GM12891 (cell line): ENCODE measurements at regions not wholly inside any gene's neighbourhood (a gene's known extent, or its start where the extent isn't known, plus 50 kb on each side); places are given as distances from the start of the nearest gene placed in this dataset.
"Not testable (repeated sequence)": the region's sequence is repeated elsewhere in the genome, so short reads cannot be mapped to it uniquely, and the experiment has no call there.

Source experiments
- DNase-seq: peaks from one replicate; pipeline ENCODE4 v3.0.0; 2011; ENCODE audit warnings: low spot score; ENCODE audit not compliant: insufficient read length
- FAIRE-seq: peaks from 2 replicates; lab custom pipeline; 2011; peaks lifted over from hg19 to GRCh38; lab: Jason Lieb, UNC
- PAX5 ChIP-seq: IDR thresholded peaks from 2 replicates; pipeline ENCODE4 v1.6.1; 2011; ENCODE audit warnings: low read length, moderate library complexity, mild to moderate bottlenecking; ENCODE audit not compliant: insufficient read depth, severe bottlenecking
- POLR2A ChIP-seq: IDR thresholded peaks from 2 replicates; pipeline ENCODE4 v1.6.1; 2011; ENCODE audit warnings: low read depth, low read length, control low read depth
- POLR2AphosphoS5 ChIP-seq: IDR thresholded peaks from 2 replicates; pipeline ENCODE4 v1.6.1; 2011; ENCODE audit warnings: low read depth, low read length, control low read depth
- POU2F2 ChIP-seq: IDR thresholded peaks from 2 replicates; pipeline ENCODE4 v1.6.1; 2011; ENCODE audit warnings: low read depth, mild to moderate bottlenecking, control low read depth, low read length, moderate library complexity
- SPI1 ChIP-seq: IDR thresholded peaks from 2 replicates; pipeline ENCODE4 v1.6.1; 2011; ENCODE audit warnings: low read depth, low read length, control low read depth
- TAF1 ChIP-seq: IDR thresholded peaks from 2 replicates; pipeline ENCODE4 v1.6.1; 2011; ENCODE audit warnings: low read depth, low read length, control low read depth

DNA sequence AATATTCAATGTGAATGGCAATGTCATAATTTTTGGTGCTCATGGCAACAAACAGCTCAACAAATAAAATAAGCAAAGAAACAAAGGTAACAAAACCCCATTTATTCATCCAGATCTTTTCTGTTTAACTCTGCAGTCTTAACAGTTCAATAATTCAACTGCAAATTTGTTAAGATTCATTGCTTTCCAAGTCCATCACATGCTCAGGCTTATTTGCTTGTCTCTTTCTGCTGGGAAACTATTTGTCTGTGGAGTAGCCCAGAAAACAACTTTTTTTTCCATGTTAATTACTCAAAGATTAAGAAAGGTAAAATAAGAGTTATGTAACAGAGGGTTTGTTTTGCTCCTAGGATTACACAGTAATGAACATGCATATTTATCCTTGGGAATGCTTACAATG is 92.6 kb upstream of the PNPT1 start:
- FAIRE-seq: no peak
- no peak for DNase-seq
- TF ChIP-seq SPI1 (no peak), POLR2AphosphoS5 (no peak), PAX5 (no peak), TAF1 (no peak), POU2F2 (no peak), POLR2A (no peak)

DNA sequence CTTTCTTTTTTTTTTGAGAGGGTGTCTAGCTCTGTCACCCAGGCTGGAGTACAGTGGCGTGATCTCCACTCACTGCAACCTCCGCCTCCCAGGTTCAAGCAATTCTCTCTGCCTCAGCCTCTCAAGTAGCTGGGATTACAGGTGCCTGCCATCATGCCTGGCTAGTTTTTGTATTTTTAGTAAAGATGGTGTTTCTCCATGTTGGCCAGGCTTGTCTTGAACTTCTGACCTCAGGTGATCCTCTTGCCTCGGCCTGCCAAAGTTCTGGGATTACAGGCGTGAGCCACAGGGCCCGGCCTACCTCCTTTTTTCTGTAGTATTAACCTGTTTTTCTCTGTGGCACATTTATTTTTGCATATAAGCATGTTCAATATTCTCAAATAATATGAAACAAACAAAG is 90.1 kb upstream of the PNPT1 start:
- DNase-seq, FAIRE-seq: not testable (repeated sequence)

DNA sequence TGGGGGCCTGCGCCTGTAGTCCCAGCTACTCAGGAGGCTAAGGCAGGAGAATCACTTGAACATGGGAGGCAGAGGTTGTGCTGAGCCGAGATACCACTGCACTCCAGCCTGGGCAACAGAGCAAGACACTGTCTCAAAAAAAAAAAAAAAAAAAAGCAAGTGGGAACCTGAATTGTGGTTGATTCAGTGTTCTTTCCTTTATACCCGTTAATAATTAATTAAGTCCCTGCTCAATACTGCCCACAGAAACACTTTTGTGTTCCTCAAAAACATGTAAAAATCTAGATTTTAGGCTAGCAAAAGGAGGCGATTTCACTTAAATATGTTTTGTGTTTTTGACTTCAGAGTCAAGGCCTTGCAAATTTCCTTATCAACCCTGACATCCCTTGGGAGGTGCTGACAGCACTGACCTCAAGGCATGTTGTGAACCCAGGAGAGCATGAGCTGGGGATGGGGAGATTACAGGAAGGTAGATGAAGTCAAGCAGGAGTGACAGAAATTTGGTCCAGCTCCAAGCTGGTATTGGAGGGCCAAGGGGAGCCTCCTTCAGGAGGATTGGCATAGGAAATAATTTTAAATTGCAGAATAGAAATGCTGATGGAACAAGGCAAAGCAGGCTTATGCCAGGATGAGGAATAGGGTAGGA is 89.0 kb upstream of the PNPT1 start:
- TF ChIP-seq SPI1 (no peak), POLR2A (no peak), PAX5 (no peak)
- DNase-seq: no peak
- FAIRE-seq: no peak

DNA sequence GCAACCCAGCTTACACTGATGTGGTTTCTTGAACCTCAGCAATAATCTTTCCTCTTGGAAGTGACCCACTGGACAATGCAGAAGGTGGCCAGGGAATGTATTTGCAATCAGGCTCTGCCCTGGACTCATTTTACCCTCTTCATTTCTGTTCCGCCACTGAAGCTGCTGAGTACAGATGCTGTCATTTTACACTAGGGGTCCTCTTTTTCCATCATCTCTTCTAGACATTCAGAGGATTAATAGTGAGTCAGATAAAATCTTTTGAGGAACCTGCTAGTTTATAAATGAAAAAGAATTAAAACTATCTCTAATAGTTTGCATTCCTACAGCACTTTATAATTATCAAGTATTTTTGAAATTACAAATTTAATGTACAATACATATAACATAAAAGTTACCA is 87.9 kb upstream of the PNPT1 start:
- DNase-seq (no peak), FAIRE-seq (no peak)
- TF ChIP-seq SPI1: no peak
- no peak for TF ChIP-seq TAF1
- TF ChIP-seq POLR2AphosphoS5: no peak

DNA sequence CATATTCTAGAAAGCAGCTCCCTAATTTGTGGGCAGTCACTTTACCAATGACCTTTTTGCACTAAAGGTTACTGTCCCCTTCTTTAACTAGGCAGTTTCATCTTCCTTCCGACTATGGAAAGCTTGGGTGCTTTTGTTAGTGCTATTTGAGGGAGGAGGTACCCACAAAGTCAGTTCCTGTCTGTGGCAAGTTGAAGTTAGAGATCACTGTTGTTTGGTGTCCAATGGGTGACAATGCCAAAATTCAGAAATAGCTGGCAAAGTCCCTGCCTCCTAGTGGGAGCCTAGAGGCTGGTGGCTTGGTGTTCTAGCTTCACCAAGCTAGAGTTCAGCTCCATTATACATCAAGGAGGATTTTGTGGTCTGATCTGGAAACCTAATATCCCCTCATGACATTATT is 87.1 kb upstream of the PNPT1 start:
- TF ChIP-seq POLR2A (no peak), POU2F2 (no peak), SPI1 (no peak), PAX5 (no peak), POLR2AphosphoS5 (no peak), TAF1 (no peak)
- DNase-seq: no peak
- peak; percentile 13 for FAIRE-seq

DNA sequence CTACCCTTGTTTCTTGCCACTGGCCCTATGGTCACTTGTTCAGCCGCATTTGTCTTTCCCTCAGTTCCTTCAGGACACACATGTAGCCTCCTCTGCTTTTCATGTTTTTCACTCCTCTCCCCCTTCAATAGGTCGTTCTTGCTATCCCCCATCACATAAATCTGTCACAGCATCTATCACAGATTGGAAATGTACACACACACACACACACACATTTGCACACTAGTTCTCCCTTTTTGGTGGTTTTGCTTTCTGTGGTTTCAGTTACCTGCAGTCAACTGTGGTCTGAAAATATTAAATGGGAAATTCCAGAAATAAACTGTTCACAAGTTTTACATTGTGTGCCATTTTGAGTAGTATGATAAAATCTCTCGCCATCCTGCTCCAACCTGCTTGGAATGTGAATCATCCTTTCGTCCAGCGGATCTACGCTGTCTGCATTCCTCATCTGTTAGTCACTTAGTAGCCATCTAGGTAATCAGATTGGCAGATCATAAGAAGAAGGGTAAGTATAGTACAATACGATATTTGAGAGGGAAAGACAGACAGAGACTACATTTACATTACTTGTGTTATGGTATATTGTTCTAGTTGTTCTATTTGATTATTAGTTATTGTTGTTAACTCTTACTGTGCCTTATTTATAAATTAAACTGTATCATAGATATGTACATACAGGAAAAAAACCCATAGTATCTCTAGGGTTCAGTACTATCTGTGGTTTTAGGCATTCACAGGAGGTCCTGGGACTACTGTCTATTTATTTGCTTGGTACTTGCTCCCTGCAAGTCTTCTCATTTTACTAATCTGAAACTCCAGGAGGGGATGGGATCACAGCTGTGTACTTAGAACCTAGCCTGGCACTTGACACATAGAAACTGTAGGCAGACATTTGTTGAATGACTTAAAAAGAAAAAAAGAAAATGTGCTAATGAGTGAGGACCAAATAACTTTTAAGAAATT is 86.1 kb upstream of the PNPT1 start:
- TF ChIP-seq POLR2A (no peak), POU2F2 (no peak), PAX5 (no peak), TAF1 (no peak), SPI1 (no peak), POLR2AphosphoS5 (no peak)
- no peak for FAIRE-seq
- no peak for DNase-seq

DNA sequence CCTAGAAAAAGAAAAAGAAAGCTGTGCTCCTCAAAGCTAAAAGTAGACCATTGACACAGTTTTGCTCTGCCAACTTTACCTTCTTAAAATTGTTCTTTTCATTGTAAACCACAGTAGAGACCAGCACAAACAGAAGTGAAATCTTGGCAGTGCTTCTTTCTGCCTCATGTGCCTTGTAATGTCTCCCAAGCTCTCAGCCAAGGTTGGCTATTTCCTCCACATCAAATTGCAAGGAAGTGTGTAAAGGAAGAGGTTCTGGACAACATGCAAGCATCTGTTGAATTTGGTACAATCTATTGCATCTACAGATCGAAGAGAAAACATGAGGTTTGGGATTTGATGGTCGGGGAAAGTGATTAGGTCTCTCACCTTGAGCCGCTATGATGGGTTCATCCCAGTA is 83.3 kb upstream of the PNPT1 start:
- no peak for TF ChIP-seq TAF1
- no peak for TF ChIP-seq POU2F2
- TF ChIP-seq POLR2A: no peak
- no peak for TF ChIP-seq POLR2AphosphoS5
- TF ChIP-seq SPI1: no peak
- no peak for TF ChIP-seq PAX5
- no peak for DNase-seq
- FAIRE-seq: no peak

DNA sequence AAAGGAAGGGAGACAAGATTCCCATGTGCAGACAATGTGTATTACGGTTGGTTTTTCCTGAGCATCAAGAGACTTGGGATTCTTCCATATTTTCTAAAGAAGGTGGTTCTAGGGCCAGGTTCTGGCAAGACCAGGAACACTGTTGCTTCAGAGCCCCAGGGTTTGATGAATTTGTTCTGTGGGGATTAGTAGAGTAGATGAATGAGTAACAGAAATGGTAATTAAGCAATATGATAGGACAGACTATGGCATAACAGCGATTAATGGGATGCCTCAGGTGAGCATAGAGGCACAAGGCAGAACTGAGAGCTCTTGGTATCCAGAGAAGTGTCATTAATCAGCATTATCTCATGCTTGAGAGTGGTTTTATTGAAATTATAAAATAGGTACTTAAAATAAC is 82.8 kb upstream of the PNPT1 start:
- DNase-seq (no peak), FAIRE-seq (no peak)
- TF ChIP-seq PAX5 (no peak), TAF1 (no peak), POU2F2 (no peak), POLR2AphosphoS5 (no peak), POLR2A (no peak), SPI1 (no peak)

DNA sequence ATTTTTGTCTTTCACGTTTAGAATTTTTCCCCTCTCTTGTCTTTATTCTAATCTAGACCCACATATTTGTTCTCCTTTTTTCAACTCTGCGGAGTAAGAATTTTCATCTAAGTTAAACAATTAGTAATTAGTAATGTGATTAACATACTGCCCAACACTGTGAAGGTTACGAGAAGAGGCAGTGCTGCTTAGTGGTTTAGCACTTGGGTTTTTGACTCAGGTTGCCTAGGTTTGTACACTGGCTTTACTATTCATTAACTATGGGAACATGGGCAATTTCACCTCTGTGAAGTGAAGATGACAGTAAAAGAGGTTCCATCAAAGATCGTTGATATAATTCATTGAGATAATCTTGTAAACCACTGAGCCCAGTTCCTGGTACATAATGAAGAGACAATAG is 82.2 kb upstream of the PNPT1 start:
- no peak for TF ChIP-seq PAX5
- TF ChIP-seq POU2F2: no peak
- TF ChIP-seq POLR2AphosphoS5: no peak
- no peak for TF ChIP-seq SPI1
- no peak for TF ChIP-seq TAF1
- no peak for TF ChIP-seq POLR2A
- DNase-seq (no peak), FAIRE-seq (no peak)

DNA sequence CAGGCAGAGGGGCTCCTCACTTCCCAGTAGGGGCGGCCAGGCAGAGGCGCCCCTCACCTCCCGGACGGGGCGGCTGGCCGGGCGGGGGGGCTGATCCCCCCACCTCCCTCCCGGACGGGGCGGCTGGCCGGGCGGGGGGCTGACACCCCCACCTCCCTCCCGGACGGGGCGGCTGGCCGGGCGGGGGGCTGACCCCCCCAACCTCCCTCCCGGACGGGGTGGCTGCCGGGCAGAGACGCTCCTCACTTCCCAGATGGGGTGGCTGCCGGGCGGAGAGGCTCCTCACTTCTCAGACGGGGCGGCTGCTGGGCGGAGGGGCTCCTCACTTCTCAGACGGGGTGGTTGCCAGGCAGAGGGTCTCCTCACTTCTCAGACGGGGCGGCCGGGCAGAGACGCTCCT is 80.0 kb upstream of the PNPT1 start:
- not testable (repeated sequence) for DNase-seq, FAIRE-seq
